DND-41 (cell line): ENCODE measurements at regions not wholly inside any gene's neighbourhood (a gene's known extent, or its start where the extent isn't known, plus 50 kb on each side); places are given as distances from the start of the nearest gene placed in this dataset.

Source experiments
- CTCF ChIP-seq: IDR thresholded peaks from 2 replicates; pipeline ENCODE4 v1.5.1; 2012; ENCODE audit warnings: borderline replicate concordance, low read length, moderate library complexity, mild to moderate bottlenecking; ENCODE audit not compliant: poor library complexity, severe bottlenecking; ENCODE audit errors: extremely low read depth
- EZH2 ChIP-seq: IDR thresholded peaks from 3 replicates; pipeline ENCODE4 v1.6.1; 2012; ENCODE audit warnings: borderline replicate concordance, low read depth, mild to moderate bottlenecking, moderate library complexity, low read length, inconsistent platforms; ENCODE audit not compliant: severe bottlenecking

GRCh38 chr20:54938707-54939106 lies 463.3 kb downstream of the DOK5 start:
- TF ChIP-seq CTCF (no peak), EZH2 (no peak)
